MCF 10A (cell line): ENCODE measurements at regions not wholly inside any gene's neighbourhood (a gene's known extent, or its start where the extent isn't known, plus 50 kb on each side); places are given as distances from the start of the nearest gene placed in this dataset.

ENCODE experiments used
- BruUV-seq: library from RNA; stranded (reverse); fragments of 400-500 nt; replicated peaks from 2 replicates; lab custom pipeline; 2021; lab: Mats Ljungman, UMichigan
- CTCF ChIA-PET: fragments of 300-600 bp; sonication (Branson Sonifier 250); formaldehyde crosslinking; extraction: SDS; loops from one replicate; lab custom pipeline; 2021; ENCODE audit warnings: antibody characterized with exemption, inconsistent platforms; lab: Yijun Ruan, JAX
- POLR2A ChIA-PET: fragments of 300-600, 350-650 bp; sonication (Branson Sonifier 250); formaldehyde crosslinking; extraction: SDS; loops from one replicate; lab custom pipeline; 2020; ENCODE audit warnings: antibody characterized with exemption, inconsistent platforms; lab: Yijun Ruan, JAX
- DNase-seq: peaks from one replicate; pipeline ENCODE4 v3.0.0-alpha.2; 2018; ENCODE audit not compliant: unreplicated experiment
- H3K27ac Mint-ChIP-seq: one replicate; pipeline ENCODE4 v1.8.0; 2022; ENCODE audit warnings: mild to moderate bottlenecking, low read depth, mixed read lengths; ENCODE audit not compliant: unreplicated experiment
- H3K27me3 Mint-ChIP-seq: one replicate; pipeline ENCODE4 v1.8.0; 2022; ENCODE audit warnings: mixed read lengths; ENCODE audit not compliant: insufficient read depth, unreplicated experiment
- H3K36me3 Mint-ChIP-seq: one replicate; pipeline ENCODE4 v1.8.0; 2022; ENCODE audit warnings: mild to moderate bottlenecking, moderate library complexity, mixed read lengths; ENCODE audit not compliant: insufficient read depth, unreplicated experiment
- H3K4me1 Mint-ChIP-seq: one replicate; pipeline ENCODE4 v1.8.0; 2022; ENCODE audit warnings: mixed read lengths; ENCODE audit not compliant: insufficient read depth, unreplicated experiment
- H3K4me3 Mint-ChIP-seq: one replicate; pipeline ENCODE4 v1.8.0; 2022; ENCODE audit warnings: mild to moderate bottlenecking, moderate library complexity, mixed read lengths; ENCODE audit not compliant: unreplicated experiment
- H3K9me3 Mint-ChIP-seq: one replicate; pipeline ENCODE4 v1.8.0; 2022; ENCODE audit warnings: mixed read lengths; ENCODE audit not compliant: unreplicated experiment
- CTCF ChIP-seq: fragments of 200-600 bp; IDR thresholded peaks from one replicate; pipeline ENCODE4 v1.8.0; 2022; ENCODE audit warnings: antibody characterized with exemption, mild to moderate bottlenecking; ENCODE audit not compliant: unreplicated experiment
- intact Hi-C: fragments of 100-400 bp; cut with micrococcal nuclease; formaldehyde crosslinking; loops from 2 replicates; pipeline ENCODE4 v1.14.1; 2022

- Mint-ChIP-seq H3K36me3 (peaks cover 6% of the 10 kb centered on the region), H3K9me3 (no peaks in the 10 kb centered on the region), H3K4me1 (peaks cover 13% of the 10 kb centered on the region), H3K4me3 (no peak overlapping the region), H3K27ac (no peak overlapping the region), H3K27me3 (peaks cover 27% of the 10 kb centered on the region)
- intact Hi-C loops, result no loop called here
- BruUV-seq, result no TSS peak
- ChIA-PET POLR2A (no interaction called here), CTCF (no interaction called here)
- DNase-seq, result no peak
- no peak for TF ChIP-seq CTCF
Observed at GRCh38 chr6:33909737-33910136, 105.9 kb upstream of the MLN start.

GRCh38 chr6:33908025-33908424, 104.2 kb upstream of the MLN start:
- ChIA-PET POLR2A (no interaction called here), CTCF (no interaction called here)
- no peak for DNase-seq
- Mint-ChIP-seq H3K4me1 (peaks cover 13% of the 10 kb centered on the region), H3K36me3 (peaks cover 6% of the 10 kb centered on the region), H3K27me3 (peaks cover 28% of the 10 kb centered on the region), H3K4me3 (no peak overlapping the region), H3K9me3 (no peaks in the 10 kb centered on the region), H3K27ac (no peak overlapping the region)
- intact Hi-C loops, result no loop called here
- BruUV-seq, result no TSS peak
- no peak for TF ChIP-seq CTCF

GRCh38 chr6:33907227-33907626, 103.4 kb upstream of the MLN start:
- no peak for TF ChIP-seq CTCF
- DNase-seq, result no peak
- H3K4me1 Mint-ChIP-seq, result peaks cover 13% of the 10 kb centered on the region
- CTCF ChIA-PET, result no interaction called here
- POLR2A ChIA-PET, result no interaction called here
- peaks cover 36% of the 10 kb centered on the region for H3K27me3 Mint-ChIP-seq
- no peak overlapping the region for H3K4me3 Mint-ChIP-seq
- no peaks in the 10 kb centered on the region for H3K9me3 Mint-ChIP-seq
- no peak overlapping the region for H3K27ac Mint-ChIP-seq
- peaks cover 6% of the 10 kb centered on the region for H3K36me3 Mint-ChIP-seq
- BruUV-seq, result no TSS peak
- intact Hi-C loops, result no loop called here

GRCh38 chr6:33906439-33906838, 102.6 kb upstream of the MLN start:
- intact Hi-C loops, result no loop called here
- CTCF ChIA-PET, result no interaction called here

More at GRCh38 chr6:33906439-33906838, 102.6 kb upstream of the MLN start:
- H3K27me3 Mint-ChIP-seq, result peaks cover 43% of the 10 kb centered on the region
- no peak overlapping the region for H3K4me3 Mint-ChIP-seq
- no peaks in the 10 kb centered on the region for H3K9me3 Mint-ChIP-seq
- POLR2A ChIA-PET, result interaction anchor here (0.6 kb wide), 1 partner anchor 953 kb away, joined by 3 read pairs; no protein-coding TSS in a partner anchor
- no TSS peak for BruUV-seq
- H3K4me1 Mint-ChIP-seq, result peaks cover 13% of the 10 kb centered on the region
- DNase-seq, result peak; percentile 65
- no peak for TF ChIP-seq CTCF
- no peak overlapping the region for H3K27ac Mint-ChIP-seq
- H3K36me3 Mint-ChIP-seq, result peaks cover 6% of the 10 kb centered on the region
